ENCODE measurements at regions not wholly inside any gene's neighbourhood (a gene's known extent, or its start where the extent isn't known, plus 50 kb on each side); places are given as distances from the start of the nearest gene placed in this dataset.

- no peak for TF ChIP-seq CTCF (IDR thresholded peaks at IDR 0.05)
- TF ChIP-seq POLR2A (IDR thresholded peaks at IDR 0.05): no peak
Measured at GRCh38 chr7:47143339-47143738, 438.6 kb downstream of the TNS3 start.
